Naive thymus-derived CD8-positive, alpha-beta T cell (primary cell): ENCODE measurements at regions not wholly inside any gene's neighbourhood (a gene's known extent, or its start where the extent isn't known, plus 50 kb on each side); places are given as distances from the start of the nearest gene placed in this dataset.
"Not testable (repeated sequence)": the region's sequence is repeated elsewhere in the genome, so short reads cannot be mapped to it uniquely, and the experiment has no call there.

Experiments used
- ATAC-seq, 2 donors: fragments of 150-1000 bp; cut with Tn5 transposase in 1 of 2; sonication (Bioruptor Pico), chemical (Tn5 transposase) in 1 of 2; 1 replicate in 1 of 2; 2 replicates in 1 of 2; pipeline ENCODE4 v1.10.0; 2021; ENCODE audit warnings: mild to moderate bottlenecking in 2 of 2, moderate library complexity in 2 of 2
- POLR2A ChIA-PET: fragments of 350-600 bp; sonication (Branson Sonifier 250); formaldehyde crosslinking; loops from one replicate; lab custom pipeline; 2021; ENCODE audit warnings: antibody characterized with exemption; lab: Charles Lee
- DNase-seq, 10 donors: peaks; one replicate each; pipeline versions ENCODE4 v3.0.0 to v3.0.0-alpha.2; 2020 to 2022
- H3K27ac Mint-ChIP-seq, 10 donors: one replicate each; pipeline ENCODE4 v1.8.0; 2020 to 2022; ENCODE audit warnings: mild to moderate bottlenecking in 10 of 10, mixed read lengths in 10 of 10, moderate library complexity in 4 of 10, inconsistent platforms in 1 of 10
- H3K27me3 Mint-ChIP-seq, 5 donors: one replicate each; pipeline ENCODE4 v1.8.0; 2021 to 2022; ENCODE audit warnings: mixed read lengths in 5 of 5
- H3K36me3 Mint-ChIP-seq, 3 donors: one replicate each; pipeline ENCODE4 v1.8.0; 2020 to 2022; ENCODE audit warnings: mixed read lengths in 3 of 3, mild to moderate bottlenecking in 2 of 3, inconsistent platforms in 1 of 3
- H3K4me1 Mint-ChIP-seq, 4 donors: one replicate each; pipeline ENCODE4 v1.8.0; 2021 to 2022; ENCODE audit warnings: mixed read lengths in 4 of 4
- H3K4me3 Mint-ChIP-seq, 10 donors: one replicate each; pipeline ENCODE4 v1.8.0; 2020 to 2022; ENCODE audit warnings: mild to moderate bottlenecking in 10 of 10, mixed read lengths in 10 of 10, moderate library complexity in 6 of 10, inconsistent platforms in 1 of 10
- H3K9me3 Mint-ChIP-seq, 9 donors: one replicate each; pipeline ENCODE4 v1.8.0; 2020 to 2022; ENCODE audit warnings: mixed read lengths in 9 of 9, mild to moderate bottlenecking in 3 of 9, inconsistent platforms in 1 of 9, moderate library complexity in 1 of 9

- Mint-ChIP-seq H3K27ac (no peak overlapping the region), H3K4me1 (no peaks in the 10 kb centered on the region), H3K9me3 (peaks cover 0 to 19% (median 5%) of the 10 kb centered on the region in 9 donors), H3K36me3 (no peaks in the 10 kb centered on the region), H3K27me3 (no peaks in the 10 kb centered on the region), H3K4me3 (no peak overlapping the region)
- DNase-seq (no peak), ATAC-seq (no peak)
- POLR2A ChIA-PET: no interaction called here
These were observed 1454.0 kb upstream of the SEL1L start for GRCh38 chr14:82987502-82988124.

- H3K4me1 Mint-ChIP-seq, POLR2A ChIA-PET, DNase-seq, ATAC-seq, H3K4me3 Mint-ChIP-seq, H3K36me3 Mint-ChIP-seq, H3K27me3 Mint-ChIP-seq, H3K27ac Mint-ChIP-seq: not testable (repeated sequence)
- peaks cover 0 to 16% (median 9%) of the 10 kb centered on the region in 9 donors for H3K9me3 Mint-ChIP-seq
These were observed 1460.9 kb upstream of the SEL1L start for GRCh38 chr14:82994547-82994946.

- H3K27ac Mint-ChIP-seq: no peak overlapping the region
- DNase-seq: no peak
- no peaks in the 10 kb centered on the region for H3K36me3 Mint-ChIP-seq
- H3K27me3 Mint-ChIP-seq: no peaks in the 10 kb centered on the region
- POLR2A ChIA-PET: no interaction called here
- ATAC-seq: no peak
- peaks cover 0 to 22% (median 6%) of the 10 kb centered on the region in 9 donors for H3K9me3 Mint-ChIP-seq
- no peaks in the 10 kb centered on the region for H3K4me1 Mint-ChIP-seq
- no peak overlapping the region for H3K4me3 Mint-ChIP-seq
These were observed 1466.1 kb upstream of the SEL1L start for GRCh38 chr14:82999802-83000201.

- no peaks in the 10 kb centered on the region for H3K27me3 Mint-ChIP-seq
- ATAC-seq (no peak), DNase-seq (no peak)
- H3K9me3 Mint-ChIP-seq: peaks cover 0 to 38% (median 13%) of the 10 kb centered on the region in 9 donors
- H3K27ac Mint-ChIP-seq: no peak overlapping the region
- H3K4me1 Mint-ChIP-seq: no peaks in the 10 kb centered on the region
- POLR2A ChIA-PET: no interaction called here
- H3K4me3 Mint-ChIP-seq: no peak overlapping the region
- H3K36me3 Mint-ChIP-seq: peaks cover 0 to 6% (median 0%) of the 10 kb centered on the region in 3 donors
These were observed 1470.9 kb upstream of the SEL1L start for GRCh38 chr14:83004456-83005006.

- Mint-ChIP-seq H3K9me3 (peaks cover 9 to 46% (median 16%) of the 10 kb centered on the region in 9 donors), H3K27ac (no peak overlapping the region), H3K4me3 (no peak overlapping the region), H3K27me3 (no peaks in the 10 kb centered on the region), H3K36me3 (peaks cover 0 to 6% (median 0%) of the 10 kb centered on the region in 3 donors), H3K4me1 (peaks cover 0 to 2% (median 0%) of the 10 kb centered on the region in 4 donors)
- no peak for DNase-seq
- ATAC-seq: no peak
- POLR2A ChIA-PET: no interaction called here
These were observed 1472.5 kb upstream of the SEL1L start for GRCh38 chr14:83006121-83006670.

- H3K4me1 Mint-ChIP-seq, H3K27me3 Mint-ChIP-seq, H3K4me3 Mint-ChIP-seq, ATAC-seq, DNase-seq, H3K36me3 Mint-ChIP-seq, POLR2A ChIA-PET, H3K27ac Mint-ChIP-seq: not testable (repeated sequence)
- H3K9me3 Mint-ChIP-seq: peaks cover 9 to 46% (median 17%) of the 10 kb centered on the region in 9 donors
These were observed 1473.4 kb upstream of the SEL1L start for GRCh38 chr14:83007052-83007451.

GRCh38 chr14:83007641-83008225 lies 1474.1 kb upstream of the SEL1L start:
- POLR2A ChIA-PET: no interaction called here
- no peak overlapping the region for H3K4me3 Mint-ChIP-seq
- H3K27ac Mint-ChIP-seq: no peak overlapping the region
- no peak for ATAC-seq
- peaks cover 9 to 51% (median 17%) of the 10 kb centered on the region in 9 donors for H3K9me3 Mint-ChIP-seq
- H3K4me1 Mint-ChIP-seq: peaks cover 0 to 2% (median 0%) of the 10 kb centered on the region in 4 donors
- no peak for DNase-seq
- no peaks in the 10 kb centered on the region for H3K27me3 Mint-ChIP-seq
- peaks cover 0 to 6% (median 0%) of the 10 kb centered on the region in 3 donors for H3K36me3 Mint-ChIP-seq

GRCh38 chr14:83017296-83017695 lies 1483.6 kb upstream of the SEL1L start:
- Mint-ChIP-seq H3K4me3 (no peak overlapping the region), H3K4me1 (no peaks in the 10 kb centered on the region), H3K36me3 (peaks cover 0 to 11% (median 0%) of the 10 kb centered on the region in 3 donors), H3K27ac (no peak overlapping the region), H3K9me3 (peaks cover 5 to 47% (median 11%) of the 10 kb centered on the region in 9 donors), H3K27me3 (no peaks in the 10 kb centered on the region)
- POLR2A ChIA-PET: no interaction called here
- DNase-seq (no peak), ATAC-seq (no peak)

- no peak overlapping the region for H3K4me3 Mint-ChIP-seq
- peaks cover 0 to 5% (median 0%) of the 10 kb centered on the region in 3 donors for H3K36me3 Mint-ChIP-seq
- ATAC-seq (no peak), DNase-seq (no peak)
- H3K4me1 Mint-ChIP-seq: no peaks in the 10 kb centered on the region
- no peaks in the 10 kb centered on the region for H3K27me3 Mint-ChIP-seq
- POLR2A ChIA-PET: no interaction called here
- H3K9me3 Mint-ChIP-seq: peaks cover 0 to 29% (median 12%) of the 10 kb centered on the region in 9 donors
- no peak overlapping the region for H3K27ac Mint-ChIP-seq
These were observed 1486.2 kb upstream of the SEL1L start for GRCh38 chr14:83019744-83020414.

GRCh38 chr14:83021323-83021722 lies 1487.7 kb upstream of the SEL1L start:
- Mint-ChIP-seq H3K9me3 (peaks cover 7 to 34% (median 15%) of the 10 kb centered on the region in 9 donors), H3K27ac (no peak overlapping the region), H3K36me3 (peaks cover 0 to 5% (median 0%) of the 10 kb centered on the region in 3 donors), H3K27me3 (no peaks in the 10 kb centered on the region), H3K4me3 (no peak overlapping the region), H3K4me1 (no peaks in the 10 kb centered on the region)
- POLR2A ChIA-PET: no interaction called here
- no peak for ATAC-seq
- DNase-seq: no peak

- POLR2A ChIA-PET: no interaction called here
- Mint-ChIP-seq H3K9me3 (peaks cover 5 to 26% (median 16%) of the 10 kb centered on the region in 9 donors), H3K27ac (no peak overlapping the region), H3K27me3 (no peaks in the 10 kb centered on the region), H3K36me3 (peaks cover 0 to 5% (median 0%) of the 10 kb centered on the region in 3 donors), H3K4me1 (no peaks in the 10 kb centered on the region), H3K4me3 (no peak overlapping the region)
- DNase-seq (no peak), ATAC-seq (no peak)
These were observed 1489.7 kb upstream of the SEL1L start for GRCh38 chr14:83023369-83023768.

GRCh38 chr14:83041224-83041623 lies 1507.6 kb upstream of the SEL1L start:
- DNase-seq (no peak), ATAC-seq (no peak)
- no peak overlapping the region for H3K4me3 Mint-ChIP-seq
- peaks cover 0 to 28% (median 8%) of the 10 kb centered on the region in 9 donors for H3K9me3 Mint-ChIP-seq
- no peaks in the 10 kb centered on the region for H3K4me1 Mint-ChIP-seq
- no peaks in the 10 kb centered on the region for H3K27me3 Mint-ChIP-seq
- peaks cover 0 to 4% (median 0%) of the 10 kb centered on the region in 3 donors for H3K36me3 Mint-ChIP-seq
- POLR2A ChIA-PET: no interaction called here
- H3K27ac Mint-ChIP-seq: no peak overlapping the region

GRCh38 chr14:83042858-83043257 lies 1509.2 kb upstream of the SEL1L start:
- H3K9me3 Mint-ChIP-seq: peaks cover 0 to 28% (median 5%) of the 10 kb centered on the region in 9 donors
- no peak overlapping the region for H3K27ac Mint-ChIP-seq
- ATAC-seq (no peak), DNase-seq (no peak)
- no peak overlapping the region for H3K4me3 Mint-ChIP-seq
- no peaks in the 10 kb centered on the region for H3K4me1 Mint-ChIP-seq
- POLR2A ChIA-PET: no interaction called here
- H3K27me3 Mint-ChIP-seq: no peaks in the 10 kb centered on the region
- H3K36me3 Mint-ChIP-seq: peaks cover 0 to 4% (median 0%) of the 10 kb centered on the region in 3 donors
